GM21619 (cell line): ENCODE measurements at regions not wholly inside any gene's neighbourhood (a gene's known extent, or its start where the extent isn't known, plus 50 kb on each side); places are given as distances from the start of the nearest gene placed in this dataset.

ENCODE experiments used
- ATAC-seq: cut with Tn5 transposase; IDR thresholded peaks from one replicate; pipeline ENCODE4 v1.9.1; 2021; ENCODE audit not compliant: unreplicated experiment

DNA sequence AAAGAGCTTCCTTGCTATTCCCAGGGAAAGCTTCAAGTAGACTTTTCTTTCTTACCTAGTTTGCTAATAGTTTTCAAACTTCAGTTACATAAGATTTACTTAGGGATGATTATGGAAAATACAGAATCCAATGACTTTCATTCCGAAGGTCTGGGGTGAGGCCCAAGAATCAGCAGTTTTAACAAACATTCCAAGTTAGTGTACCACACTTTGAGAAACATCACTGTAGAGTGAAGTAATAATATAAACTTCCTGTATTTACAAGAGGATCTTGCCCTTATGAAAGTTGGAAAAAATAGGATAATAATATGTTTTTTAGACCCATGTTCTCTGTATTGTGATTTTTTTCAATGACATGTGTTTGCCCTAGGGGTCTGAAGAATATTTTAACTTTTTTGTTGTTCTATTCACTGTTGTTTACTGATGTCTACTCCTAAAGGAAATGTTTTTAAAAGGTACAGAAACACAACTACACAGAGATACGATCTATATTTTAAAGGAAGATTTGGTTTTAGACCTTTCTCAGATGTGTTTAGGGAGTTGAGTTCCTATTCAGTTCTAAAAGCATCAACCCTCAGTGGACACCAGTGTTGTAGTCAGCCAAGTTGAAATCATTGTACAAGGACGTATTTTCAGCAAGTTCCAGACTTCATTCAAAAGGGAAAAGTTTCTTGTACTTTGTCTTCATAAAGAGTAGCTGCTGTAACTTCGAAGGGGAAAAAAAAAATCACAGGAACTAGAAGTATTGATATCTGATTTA, 295.8 kb upstream of the SLC7A11 start:
- ATAC-seq: no peak

GRCh38 chr4:138535316-138535715, 293.2 kb upstream of the SLC7A11 start:
- ATAC-seq: no peak

DNA sequence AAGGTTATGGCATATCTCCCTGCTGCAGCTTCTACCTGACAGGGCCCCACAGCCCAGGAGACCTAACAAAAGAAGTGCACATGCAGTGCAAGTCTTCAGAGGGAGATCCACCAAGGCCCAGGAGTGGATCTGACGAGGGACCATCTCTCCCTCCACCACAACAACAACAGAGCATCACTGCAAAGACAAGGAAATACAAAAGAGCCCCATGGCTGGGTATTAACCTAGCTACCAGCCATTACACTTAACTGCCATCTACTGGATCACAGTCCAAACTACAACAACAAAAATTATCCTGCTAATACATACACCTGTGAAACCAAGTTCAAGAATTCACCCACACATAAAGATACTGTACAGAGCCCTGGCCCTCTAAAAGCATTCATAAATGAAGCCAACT, 280.2 kb upstream of the SLC7A11 start:
- no peak for ATAC-seq

DNA sequence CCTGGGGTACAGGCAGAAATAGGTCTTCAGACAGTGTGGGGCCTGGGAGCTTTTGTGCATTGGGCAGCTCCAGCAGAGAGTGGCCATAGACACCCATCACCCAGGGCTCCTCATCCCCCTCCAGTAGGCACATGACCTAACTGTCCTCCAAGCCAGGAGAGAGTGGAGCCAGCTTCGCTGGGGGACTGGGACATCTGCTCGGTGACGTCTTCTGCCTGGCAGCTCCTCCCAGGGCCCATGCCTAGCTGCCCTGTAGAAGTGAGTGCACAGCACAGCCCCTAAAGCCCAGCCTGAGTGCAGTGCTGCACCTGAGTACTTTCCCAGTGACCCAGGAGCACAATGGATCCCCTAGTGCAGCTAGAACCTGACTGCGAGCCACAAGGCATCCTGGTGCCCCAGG, 279.7 kb upstream of the SLC7A11 start:
- no peak for ATAC-seq

DNA sequence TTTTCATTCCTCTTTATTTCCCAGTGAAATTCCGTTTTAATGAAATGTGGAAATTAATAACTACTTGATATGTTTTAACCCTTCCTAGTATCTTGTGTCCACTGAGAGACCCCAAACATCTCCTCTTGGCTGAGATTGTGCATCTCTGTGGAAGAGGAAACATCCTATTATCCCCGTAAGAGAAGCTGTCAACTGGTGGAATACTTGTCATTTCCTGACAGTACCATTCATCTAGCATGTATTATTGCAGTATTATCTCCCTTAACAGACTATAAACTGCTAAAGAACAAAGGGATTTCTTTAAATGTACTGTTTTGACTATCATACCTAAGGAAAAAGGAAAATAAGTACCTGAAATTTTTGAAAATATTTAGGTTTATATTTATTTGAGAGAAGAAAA, 277.3 kb upstream of the SLC7A11 start:
- ATAC-seq: no peak

- ATAC-seq: no peak
Measured at GRCh38 chr4:138513535-138513934, 271.4 kb upstream of the SLC7A11 start.

DNA sequence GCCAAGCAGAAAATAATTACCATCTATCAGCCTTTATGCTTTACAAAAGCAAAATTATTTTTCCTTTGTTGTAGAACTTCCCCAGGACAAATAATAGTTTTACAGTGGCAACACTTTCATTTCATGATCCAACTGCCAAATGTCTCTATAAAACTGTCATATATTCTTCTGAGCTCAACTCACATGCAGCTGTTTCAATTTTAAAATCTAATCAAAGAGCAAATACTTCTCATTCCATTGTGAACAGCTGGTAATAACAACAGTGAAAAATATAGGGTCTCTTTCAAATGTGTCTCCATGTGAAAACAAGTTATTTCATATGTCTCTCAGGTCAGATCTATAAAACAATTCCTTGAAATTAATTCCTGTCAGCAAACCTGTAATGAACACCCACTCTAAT, 270.6 kb upstream of the SLC7A11 start:
- ATAC-seq: no peak

GRCh38 chr4:138510053-138510452, 267.9 kb upstream of the SLC7A11 start:
- ATAC-seq: no peak

GRCh38 chr4:138509346-138509745, 267.2 kb upstream of the SLC7A11 start:
- no peak for ATAC-seq

GRCh38 chr4:138507522-138507921, 265.4 kb upstream of the SLC7A11 start:
- ATAC-seq: no peak

DNA sequence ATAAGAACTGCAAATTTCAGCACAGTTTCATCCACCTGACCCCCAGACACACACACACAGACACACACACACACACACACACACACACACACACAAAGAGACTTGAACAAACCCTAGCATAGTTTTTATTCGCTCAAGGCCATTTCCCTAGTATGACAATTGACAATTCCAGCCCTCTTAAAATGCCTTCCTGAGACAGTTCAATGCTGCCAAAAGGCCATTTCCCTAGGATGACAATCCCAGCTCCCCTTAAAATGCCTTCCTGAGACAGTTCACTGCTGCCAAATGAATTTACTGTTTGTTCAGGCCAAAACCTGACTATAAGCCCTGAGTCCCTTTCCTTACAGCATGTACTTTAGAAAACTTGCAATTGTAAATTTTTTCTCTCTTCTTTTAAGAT, 259.5 kb upstream of the SLC7A11 start:
- ATAC-seq: no peak

- no peak for ATAC-seq
Measured at GRCh38 chr4:138500869-138501268, 258.7 kb upstream of the SLC7A11 start.

- no peak for ATAC-seq
Measured at GRCh38 chr4:138499627-138500026, 257.5 kb upstream of the SLC7A11 start.

DNA sequence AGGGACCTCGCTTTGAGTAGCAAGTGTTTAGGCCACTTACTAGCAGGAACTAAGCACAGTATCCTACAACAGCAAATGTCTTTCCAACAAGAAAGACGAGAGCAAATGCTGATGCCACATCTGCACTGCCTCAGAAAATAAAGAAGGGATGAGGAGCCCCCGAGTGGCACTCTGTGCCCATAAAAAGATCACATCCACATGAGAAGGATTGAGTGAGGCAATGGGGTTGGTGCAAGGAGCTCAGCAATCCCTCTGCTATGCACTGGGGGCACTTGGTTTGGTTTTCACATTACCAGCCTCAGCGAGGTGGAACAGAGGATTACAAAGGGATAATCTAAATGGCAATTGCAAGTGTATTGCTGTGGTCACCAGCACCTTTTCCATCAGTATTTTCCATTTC, 252.8 kb upstream of the SLC7A11 start:
- no peak for ATAC-seq

DNA sequence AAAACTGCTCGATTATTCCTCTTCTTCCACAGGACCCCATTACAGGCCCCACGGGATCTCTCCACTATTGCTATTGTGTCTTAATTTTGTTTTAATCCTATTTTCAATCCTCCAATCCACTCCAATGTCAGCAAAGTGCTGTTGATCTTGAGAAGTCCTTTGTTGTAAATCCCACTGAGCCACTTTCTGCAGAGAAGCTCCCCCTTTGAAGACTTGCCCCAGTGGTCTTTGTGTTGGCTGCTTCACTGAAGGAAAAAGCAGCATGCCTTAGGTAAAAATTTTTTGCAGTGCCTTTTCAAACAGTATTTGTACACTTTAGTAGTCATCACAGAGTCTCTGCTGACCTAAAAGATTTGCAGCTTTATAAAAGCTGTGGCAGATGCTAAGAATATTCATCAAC, 252.0 kb upstream of the SLC7A11 start:
- ATAC-seq: no peak

GRCh38 chr4:138492176-138492575, 250.0 kb upstream of the SLC7A11 start:
- no peak for ATAC-seq

GRCh38 chr4:138488533-138488932, 246.4 kb upstream of the SLC7A11 start:
- ATAC-seq: no peak

DNA sequence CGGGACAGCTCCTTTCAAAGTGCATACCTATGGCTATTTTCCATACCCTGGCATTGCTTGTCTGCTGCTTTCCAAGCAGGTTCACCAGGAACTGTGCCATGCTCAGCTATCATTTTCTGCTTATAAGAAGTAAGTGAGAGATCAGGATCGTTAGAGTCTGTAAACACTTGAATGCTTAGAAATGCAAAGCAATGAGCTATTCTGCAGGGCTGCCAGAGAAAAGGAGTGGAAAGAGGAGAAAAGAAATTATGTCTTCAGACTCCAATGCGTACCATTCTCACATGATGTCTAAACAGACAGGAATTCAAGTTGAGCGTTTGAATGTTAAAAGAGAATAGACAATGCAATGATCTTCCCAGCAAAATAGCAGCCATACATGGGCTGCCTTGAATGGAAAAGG, 245.5 kb upstream of the SLC7A11 start:
- ATAC-seq: no peak

DNA sequence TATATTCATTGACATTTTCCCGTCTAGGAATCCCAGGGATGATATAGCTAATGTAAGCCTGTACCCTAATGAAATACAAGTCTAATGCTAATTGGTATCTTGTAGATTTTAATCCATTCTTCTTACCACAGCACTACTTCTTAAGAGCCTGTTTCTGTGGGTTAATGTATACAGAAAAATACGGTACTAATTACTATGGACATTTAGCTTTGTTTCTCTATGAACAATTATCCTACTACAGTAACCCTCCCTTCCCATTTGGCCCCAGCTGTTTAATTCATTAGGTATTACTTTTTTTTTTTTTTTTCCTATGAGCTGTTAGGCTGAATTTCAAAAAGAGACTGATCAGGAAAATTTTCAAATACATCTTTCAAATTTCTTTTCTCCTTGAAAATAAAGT, 245.1 kb upstream of the SLC7A11 start:
- ATAC-seq: no peak

DNA sequence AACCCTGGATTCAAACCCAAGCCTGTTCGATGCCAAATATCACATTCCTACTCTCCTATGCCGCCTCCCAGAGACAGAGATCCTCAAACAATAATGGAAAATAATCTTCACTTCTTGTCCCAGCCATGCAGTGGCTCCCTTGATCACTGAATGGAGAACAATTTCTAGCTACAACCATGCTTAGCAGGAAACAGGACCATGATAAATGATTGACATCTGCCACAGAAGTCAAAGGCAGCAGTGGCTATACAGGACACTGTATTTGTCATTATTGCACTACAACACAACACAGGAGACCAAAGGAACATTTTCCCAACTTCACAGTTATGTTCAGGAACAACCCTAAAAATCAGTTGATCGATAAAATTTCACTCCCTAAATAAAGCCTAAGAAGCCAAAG, 243.3 kb upstream of the SLC7A11 start:
- ATAC-seq: no peak

DNA sequence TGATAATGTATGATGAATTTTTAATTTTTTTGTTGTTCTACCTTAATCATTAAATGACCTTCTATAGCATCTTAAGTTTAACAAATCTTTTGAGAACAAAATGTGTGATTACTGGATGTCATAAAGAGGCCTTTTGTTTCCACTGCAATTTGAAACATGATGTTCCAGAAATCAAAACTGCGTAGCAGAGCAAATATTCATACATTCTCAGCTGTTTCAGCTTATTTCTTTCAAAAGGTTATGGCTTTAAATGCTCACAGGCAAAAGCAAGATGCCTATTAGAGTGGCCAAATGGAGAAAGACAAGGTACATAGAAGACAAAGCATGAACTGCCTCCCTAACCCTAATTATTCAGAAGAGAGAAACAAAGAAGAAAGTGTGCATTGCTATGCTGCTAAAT, 233.0 kb upstream of the SLC7A11 start:
- no peak for ATAC-seq

DNA sequence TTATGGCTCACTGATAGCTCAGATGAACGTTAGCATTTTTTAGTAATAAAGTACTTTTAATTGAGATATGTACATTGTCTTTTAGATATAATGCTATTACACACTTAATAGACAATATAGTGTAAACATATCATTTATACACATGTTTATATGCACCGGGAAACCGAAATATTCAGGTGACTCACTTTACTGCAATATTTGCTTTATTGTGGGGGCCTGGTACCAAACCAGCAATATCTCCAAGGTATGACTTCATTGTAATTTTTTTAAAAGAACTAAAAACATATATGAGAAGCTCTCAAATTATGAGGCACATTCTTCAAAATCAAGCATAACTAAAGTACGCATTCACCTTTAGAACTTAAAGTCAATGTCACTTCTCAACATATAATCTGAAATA, 231.2 kb upstream of the SLC7A11 start:
- no peak for ATAC-seq
